GM19023 (cell line): ENCODE measurements at regions not wholly inside any gene's neighbourhood (a gene's known extent, or its start where the extent isn't known, plus 50 kb on each side); places are given as distances from the start of the nearest gene placed in this dataset.
"Not testable (repeated sequence)": the region's sequence is repeated elsewhere in the genome, so short reads cannot be mapped to it uniquely, and the experiment has no call there.

Experiments used
- ATAC-seq: cut with Tn5 transposase; IDR thresholded peaks from one replicate; pipeline ENCODE4 v1.9.1; 2021; ENCODE audit warnings: mild to moderate bottlenecking, moderate library complexity; ENCODE audit not compliant: unreplicated experiment

- ATAC-seq, result no peak
Measured at GRCh38 chr6:14470101-14470500, 352.5 kb downstream of the CD83 start.

- ATAC-seq, result no peak
Measured at GRCh38 chr6:14470671-14471070, 353.1 kb downstream of the CD83 start.

GRCh38 chr6:14472255-14472985 is 354.8 kb downstream of the CD83 start:
- no peak for ATAC-seq

GRCh38 chr6:14472986-14473337 is 355.4 kb downstream of the CD83 start:
- ATAC-seq, result no peak

GRCh38 chr6:14474816-14475215 is 357.2 kb downstream of the CD83 start:
- ATAC-seq, result no peak

GRCh38 chr6:14475306-14475705 is 357.7 kb downstream of the CD83 start:
- no peak for ATAC-seq

GRCh38 chr6:14476793-14477531 is 359.4 kb downstream of the CD83 start:
- no peak for ATAC-seq

GRCh38 chr6:14477559-14477958 is 360.0 kb downstream of the CD83 start:
- no peak for ATAC-seq

- no peak for ATAC-seq
Measured at GRCh38 chr6:14478381-14479225, 361.0 kb downstream of the CD83 start.

- ATAC-seq, result not testable (repeated sequence)
Measured at GRCh38 chr6:14481946-14482345, 364.4 kb downstream of the CD83 start.

- ATAC-seq, result no peak
Measured at GRCh38 chr6:14487625-14488024, 370.1 kb downstream of the CD83 start.

GRCh38 chr6:14488180-14488579 is 370.6 kb downstream of the CD83 start:
- no peak for ATAC-seq

GRCh38 chr6:14489445-14489844 is 371.9 kb downstream of the CD83 start:
- ATAC-seq, result no peak

GRCh38 chr6:14498748-14499147 is 381.2 kb downstream of the CD83 start:
- no peak for ATAC-seq

- ATAC-seq, result no peak
Measured at GRCh38 chr6:14499309-14499708, 381.7 kb downstream of the CD83 start.

- no peak for ATAC-seq
Measured at GRCh38 chr6:14499841-14500240, 382.3 kb downstream of the CD83 start.

- no peak for ATAC-seq
Measured at GRCh38 chr6:14500809-14501208, 383.2 kb downstream of the CD83 start.

GRCh38 chr6:14501240-14501639 is 383.7 kb downstream of the CD83 start:
- ATAC-seq, result no peak

GRCh38 chr6:14501914-14502313 is 384.3 kb downstream of the CD83 start:
- no peak for ATAC-seq

GRCh38 chr6:14502551-14502950 is 385.0 kb downstream of the CD83 start:
- no peak for ATAC-seq

- no peak for ATAC-seq
Measured at GRCh38 chr6:14505401-14505800, 387.8 kb downstream of the CD83 start.
